IPS DF 4.7 (cell line): ENCODE measurements at regions not wholly inside any gene's neighbourhood (a gene's known extent, or its start where the extent isn't known, plus 50 kb on each side); places are given as distances from the start of the nearest gene placed in this dataset.

Source experiments
- DNase-seq: peaks from one replicate; pipeline ENCODE4 v3.0.0-alpha.2; 2013; ENCODE audit warnings: low spot score; ENCODE audit errors: extremely low read depth

DNA sequence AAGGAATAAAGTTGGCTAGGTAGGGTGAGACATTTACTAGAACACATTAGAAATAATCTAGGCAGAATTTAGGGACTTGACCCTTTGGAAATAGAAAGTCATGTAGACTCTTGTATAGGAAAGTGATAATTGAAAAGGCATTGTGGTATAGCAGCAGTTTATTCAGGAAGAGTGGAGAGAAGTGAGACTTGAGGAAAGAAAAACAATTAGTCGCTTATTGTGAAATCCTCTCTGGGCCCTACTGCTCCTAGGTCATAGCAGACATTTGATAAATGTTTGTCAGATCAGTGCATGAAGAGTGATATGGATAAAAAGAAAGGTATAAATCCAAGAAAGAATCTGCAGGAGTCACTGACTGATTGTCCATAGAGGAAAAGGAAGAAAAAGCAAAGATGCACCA, 337.6 kb downstream of the HNRNPD start:
- no peak for DNase-seq

DNA sequence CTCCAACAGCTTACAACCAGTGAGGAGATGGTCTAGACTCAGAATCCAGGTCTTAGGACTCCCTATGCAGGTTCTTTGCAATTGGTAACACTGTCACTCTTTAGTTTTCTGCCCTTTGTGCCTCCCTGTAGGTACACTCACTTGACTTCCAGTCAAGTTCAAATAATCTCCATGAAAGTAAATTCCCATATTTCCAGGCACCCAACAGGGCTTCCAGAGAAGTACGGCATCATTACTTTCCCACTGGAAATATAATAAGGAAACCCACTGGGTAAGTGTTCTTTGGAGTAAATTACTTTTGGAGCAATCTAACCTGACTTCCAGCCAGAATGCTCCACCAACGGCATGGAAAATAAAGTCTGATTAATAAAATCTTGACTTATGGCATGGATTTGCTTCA, 338.9 kb downstream of the HNRNPD start:
- DNase-seq, result no peak

DNA sequence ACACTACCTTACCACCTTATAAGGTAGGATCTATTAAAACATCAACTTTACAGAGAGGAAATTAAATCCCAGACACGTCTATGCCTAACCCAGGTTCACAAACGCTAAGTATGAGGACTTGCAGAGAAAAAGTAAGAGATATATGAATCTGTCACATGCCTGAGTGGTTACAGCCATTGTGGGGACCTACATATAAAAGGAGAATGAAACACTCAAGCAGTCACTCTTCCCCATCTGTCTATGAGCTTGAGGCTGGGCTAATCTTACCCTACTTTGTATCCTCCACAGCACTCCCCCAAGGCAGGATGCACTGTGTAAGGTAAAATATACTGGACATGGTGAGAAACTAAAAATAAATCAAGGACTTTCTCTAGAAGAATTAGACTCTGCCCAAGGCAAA, 339.9 kb downstream of the HNRNPD start:
- no peak for DNase-seq

DNA sequence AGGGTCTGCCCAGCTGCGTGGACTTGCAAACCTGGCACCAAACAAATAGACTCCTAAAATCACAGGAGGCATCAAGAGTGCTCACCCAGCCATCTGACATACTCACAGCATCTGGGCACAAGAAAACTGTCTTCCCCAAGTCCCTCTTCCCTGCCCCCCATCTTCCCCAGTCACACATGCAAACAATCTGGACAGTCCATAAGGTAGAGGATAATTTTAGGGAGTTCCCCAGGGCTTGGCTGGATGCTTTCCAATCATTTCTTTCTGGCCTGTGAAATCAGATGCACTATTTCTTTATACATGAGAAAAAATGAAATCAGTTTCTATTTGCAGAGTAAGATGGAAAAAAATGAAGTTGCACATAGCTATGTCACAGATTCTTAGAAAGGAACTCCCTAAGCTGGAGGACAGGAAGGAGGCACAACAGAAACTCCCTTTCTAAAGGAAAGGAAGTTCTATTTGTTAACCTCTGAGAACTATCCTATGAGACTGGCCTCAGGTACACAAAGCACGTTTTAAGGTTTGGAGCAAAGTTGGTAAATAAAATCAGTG, 342.3 kb downstream of the HNRNPD start:
- DNase-seq, result no peak

DNA sequence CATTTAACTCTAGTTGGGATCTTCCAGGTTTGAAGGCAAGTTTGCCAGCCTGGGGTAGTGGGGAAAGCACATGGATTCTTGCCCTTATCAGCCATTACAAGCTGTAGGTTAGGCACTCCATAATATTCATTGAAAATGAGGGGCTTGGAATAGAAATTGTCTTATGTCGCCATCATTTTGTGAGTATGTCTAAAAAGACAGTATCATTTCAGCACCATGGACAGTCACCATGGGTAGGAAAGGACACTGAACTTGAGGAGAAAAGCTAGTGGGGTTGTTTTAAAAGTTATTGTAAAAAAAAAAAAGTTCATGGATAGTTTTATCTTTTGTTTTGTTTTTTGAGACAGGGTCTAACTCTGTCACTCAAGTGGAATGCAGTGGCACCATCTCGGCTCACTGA, 356.1 kb downstream of the HNRNPD start:
- no peak for DNase-seq

DNA sequence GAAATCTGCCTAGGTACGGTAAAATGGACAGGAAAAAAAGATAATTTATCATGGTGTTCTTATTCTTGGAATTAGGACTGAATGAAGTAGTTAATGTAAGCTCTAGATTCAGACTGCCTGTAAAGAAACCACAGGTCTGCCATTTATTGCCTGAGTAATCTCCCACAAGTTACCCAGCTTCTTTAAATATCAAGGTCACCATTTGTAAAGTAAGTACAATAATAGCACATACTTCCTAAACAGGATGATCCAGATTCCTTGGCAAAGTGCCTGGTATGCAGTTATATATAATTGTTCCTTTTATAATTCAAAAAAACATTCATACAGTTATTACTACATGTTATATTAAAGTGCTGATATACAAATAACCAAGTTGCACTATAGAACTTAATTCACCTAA, 368.6 kb downstream of the HNRNPD start:
- no peak for DNase-seq

DNA sequence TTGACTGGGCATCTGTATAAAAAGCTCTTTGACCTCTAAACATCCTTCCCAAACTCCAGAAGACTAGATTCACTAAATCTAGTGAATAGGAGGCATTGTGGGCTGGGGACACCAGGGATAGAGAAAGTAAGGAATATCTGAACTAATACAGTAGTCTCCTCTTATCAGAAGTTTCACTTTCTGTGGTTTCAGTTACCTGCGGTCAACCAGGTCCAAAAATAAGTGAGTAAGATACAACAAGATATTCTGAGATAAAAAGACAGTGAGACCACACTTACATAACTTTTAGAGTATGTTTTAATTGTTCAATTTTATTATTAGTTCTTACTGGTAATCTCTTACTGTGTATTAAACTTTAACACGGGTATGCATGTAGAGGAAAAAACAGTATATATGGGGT, 376.5 kb downstream of the HNRNPD start:
- DNase-seq, result no peak

DNA sequence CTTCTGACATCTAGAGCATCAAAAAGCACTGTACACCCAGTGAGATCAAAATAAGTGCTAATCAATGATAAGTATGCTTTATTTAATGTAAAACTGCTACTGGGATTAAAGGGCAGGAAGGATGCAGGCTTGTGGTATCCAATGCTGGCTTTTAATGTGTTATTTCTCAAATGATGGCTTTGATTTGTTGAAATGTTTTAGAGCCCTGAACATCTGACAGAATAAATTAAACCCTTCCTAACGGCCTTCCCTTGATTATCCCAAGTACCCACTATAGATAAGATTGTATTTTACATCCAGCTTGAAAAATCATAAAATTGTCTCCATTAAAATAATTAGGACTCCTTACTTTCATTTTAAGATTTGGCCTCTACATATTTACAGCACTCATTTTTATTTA, 382.9 kb downstream of the HNRNPD start:
- DNase-seq, result no peak

DNA sequence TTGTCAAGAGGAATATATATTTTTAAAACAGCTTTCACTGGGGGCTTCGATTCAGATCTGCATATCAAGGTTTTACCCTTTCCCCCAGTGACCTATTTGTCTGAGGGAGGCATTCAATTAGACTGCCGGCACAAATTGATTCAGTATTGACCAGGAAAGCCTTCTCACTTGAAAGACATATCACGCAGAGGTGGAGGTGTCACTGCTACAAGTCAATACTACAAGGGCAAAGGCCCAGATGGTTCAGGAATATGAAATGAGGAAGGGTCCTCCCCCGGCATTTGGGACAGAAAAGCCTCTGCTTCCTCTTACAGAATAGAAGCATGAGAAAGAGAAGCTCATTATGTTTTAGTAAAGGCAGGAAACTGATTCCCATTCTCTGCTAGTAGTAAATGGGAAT, 383.6 kb downstream of the HNRNPD start:
- no peak for DNase-seq

DNA sequence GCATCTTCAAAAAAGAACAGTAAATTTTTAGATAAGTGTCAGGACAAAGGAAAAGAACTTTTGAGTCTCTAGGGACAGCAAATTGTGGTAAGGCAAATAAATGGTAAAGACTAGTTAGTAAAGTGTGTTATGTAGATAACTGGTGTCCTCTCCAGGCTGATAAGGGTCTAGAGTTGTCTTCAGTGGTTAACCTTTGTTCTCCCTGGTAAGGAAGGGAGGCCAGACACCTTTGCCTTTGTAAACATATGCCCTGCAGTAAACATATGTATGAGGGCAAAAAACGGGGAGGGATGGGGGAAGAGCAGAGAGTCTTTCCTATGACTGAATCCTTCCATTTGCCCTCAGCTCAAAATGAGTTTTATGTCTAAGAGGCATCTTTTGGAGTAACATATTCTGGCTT, 384.6 kb downstream of the HNRNPD start:
- no peak for DNase-seq

DNA sequence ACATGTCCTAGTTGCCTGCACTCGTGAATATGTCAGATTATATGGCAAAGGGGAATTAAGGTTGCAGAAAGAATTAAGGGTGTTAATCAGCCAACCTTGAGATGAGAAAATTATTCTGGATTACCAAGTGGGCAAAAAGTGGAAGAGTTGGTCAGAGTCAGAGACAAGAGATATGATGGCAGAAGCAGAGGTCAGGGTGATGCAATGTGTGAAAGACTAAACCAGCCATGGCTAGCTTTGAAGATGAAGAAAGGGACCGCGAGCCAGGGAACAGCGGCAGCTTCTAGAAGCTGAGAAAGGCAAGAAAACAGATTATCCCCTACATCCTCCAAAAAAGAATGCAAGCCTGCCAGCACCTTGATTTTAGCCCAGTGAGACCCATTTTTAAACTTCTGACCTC, 385.6 kb downstream of the HNRNPD start:
- DNase-seq, result no peak

DNA sequence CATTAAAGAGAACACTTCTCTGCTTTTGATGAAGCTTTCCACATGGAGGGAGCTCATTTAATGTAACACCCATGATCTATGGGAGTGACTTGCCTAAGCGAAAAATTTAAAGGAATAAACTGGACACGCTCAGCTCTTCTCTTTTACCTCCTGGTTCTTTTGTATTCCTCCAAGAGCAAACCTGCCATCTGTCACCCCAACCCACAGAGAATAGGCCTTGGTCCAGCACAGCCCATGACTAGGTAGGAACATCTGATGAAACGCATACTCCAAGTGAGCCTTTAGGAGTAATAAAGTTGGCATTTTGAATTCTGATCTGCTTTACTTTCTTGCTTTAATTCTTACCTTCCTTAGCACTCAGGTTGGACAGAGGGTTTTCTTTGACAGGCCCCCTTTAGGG, 389.0 kb downstream of the HNRNPD start:
- DNase-seq, result no peak

DNA sequence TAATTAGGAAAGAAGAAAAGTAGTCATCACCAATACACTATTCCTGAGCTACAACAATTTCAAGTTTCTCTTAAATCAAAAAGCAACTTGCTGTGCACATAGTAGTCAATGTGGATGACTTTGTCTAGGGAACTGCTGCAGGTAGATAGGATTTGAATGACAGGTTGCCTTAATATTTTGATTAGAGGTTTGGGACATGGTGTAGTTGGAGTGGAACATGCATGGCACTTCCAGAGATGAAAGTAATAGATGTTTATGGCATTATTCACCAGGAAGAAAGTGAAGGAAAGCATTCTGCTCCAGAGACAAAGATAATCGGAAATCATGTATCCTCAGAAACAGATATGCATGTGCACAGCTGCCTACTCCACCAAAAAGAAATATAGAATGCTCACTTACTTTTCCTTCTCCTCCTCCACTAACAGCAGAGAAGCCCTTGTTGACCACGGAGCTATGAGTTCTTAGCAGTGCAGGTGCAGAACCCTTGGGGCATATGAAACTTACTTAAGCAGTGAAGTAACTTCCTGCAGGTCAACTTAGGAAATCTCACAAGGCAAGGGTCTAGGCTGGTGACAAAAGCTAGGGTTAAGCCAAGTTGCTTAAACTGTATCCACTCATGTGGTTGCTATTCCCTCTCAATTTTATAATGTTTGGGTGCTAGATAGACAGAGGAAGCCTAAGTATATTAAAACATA, 390.8 kb downstream of the HNRNPD start:
- DNase-seq, result no peak

DNA sequence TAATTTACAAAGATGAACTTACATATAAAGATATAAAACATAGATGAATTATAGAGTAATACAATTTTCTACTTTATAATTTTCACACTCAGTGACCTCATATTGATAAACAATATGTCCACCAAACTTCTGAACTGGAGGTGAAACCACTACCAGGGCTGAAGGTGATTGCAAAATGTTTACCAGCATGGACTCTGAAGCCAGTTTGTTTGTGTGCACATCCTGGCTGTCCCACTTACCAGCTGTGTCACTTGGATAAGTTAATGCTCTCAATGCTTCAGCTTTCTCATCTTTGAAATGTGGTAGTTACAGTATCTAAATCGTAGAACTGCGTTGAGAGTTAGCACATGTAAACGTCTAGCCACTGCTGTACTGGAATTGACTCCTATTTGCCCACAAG, 392.6 kb downstream of the HNRNPD start:
- no peak for DNase-seq

DNA sequence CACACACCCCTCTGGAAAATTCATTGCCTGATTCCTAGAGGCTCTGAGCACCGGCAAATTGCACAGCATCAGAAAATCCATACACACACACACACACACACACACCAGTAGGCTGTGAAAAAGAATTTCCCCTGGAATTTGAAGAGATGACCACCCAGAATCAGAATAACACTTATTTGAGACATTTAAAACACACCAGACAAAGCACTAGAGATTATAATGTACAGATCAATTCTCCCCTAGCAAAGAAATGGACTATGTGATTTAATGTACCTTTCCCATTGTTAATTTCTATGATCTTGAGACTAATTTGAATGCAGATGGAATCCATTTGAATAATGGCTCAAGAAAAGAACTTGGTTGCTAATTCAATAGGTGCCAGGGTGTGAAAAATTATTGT, 399.3 kb downstream of the HNRNPD start:
- DNase-seq, result no peak

DNA sequence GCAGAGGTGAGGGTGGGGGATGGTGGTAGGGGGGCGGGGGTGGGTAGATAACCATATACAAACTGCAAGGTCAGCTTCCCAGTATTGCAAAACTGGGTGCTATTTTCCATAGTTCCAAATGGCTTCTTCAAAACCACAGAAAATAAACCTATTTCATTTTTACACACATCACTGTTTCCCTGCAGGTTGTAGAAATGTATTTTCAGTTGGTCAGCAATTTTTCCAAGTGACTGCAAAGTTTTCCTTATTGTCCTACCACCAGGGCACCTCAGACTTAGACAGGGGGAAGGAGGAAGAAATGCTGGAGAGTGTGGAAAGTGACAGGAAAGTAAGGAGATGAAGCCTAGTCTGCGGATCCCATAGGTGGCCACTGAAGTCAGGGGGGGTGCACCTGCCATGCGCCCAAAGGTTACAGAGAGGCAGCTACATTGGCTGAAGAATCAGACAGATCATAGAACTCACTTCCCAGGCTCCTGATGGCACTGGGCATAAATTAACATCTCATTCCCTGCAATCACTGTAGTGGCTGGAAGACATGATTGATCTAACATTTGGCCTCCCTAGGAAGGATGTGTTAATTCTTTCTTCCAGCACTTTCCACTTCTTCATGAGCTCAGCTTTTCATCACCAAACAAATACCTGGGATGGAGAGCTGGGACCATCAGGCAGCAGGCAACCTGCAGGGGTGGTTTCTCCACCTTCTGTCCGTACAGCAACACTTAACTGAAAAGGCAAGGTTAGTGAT, 402.0 kb downstream of the HNRNPD start:
- DNase-seq, result no peak

DNA sequence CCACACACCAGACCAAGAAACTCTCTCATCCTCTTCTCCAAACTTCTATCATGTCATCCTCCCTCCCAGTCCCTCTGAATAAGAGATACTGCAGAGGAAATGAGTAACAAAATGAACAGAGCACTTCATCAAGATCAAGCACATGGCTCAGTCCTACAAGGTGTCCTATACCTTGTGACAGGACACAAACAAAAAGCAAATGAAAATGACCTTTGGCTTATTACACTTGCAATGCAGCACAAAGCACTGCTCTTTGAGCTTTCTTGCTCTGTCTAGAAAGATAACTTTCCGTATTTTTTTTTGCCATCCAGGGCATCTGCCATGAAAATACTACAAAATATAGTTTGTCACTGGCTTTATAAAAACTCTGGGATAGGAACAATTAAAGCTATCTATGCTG, 402.7 kb downstream of the HNRNPD start:
- no peak for DNase-seq

DNA sequence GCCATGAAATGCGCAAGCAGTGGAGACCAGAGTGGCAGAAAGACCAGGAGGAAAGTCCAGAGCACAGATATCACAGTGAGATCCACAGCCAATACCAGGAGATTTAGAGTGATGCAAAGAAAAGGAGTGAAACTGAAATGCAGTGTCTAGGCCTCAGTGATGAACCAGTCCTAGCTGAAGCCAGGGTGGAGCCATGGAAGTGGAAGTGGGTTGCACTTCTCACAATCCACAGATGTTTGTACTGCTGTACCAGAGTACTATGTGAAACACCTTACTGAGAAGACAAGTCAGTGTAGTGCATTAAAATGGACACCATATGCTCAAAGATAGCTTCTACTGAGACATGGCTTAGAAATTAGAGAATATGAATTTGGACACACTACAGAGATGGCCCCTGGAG, 403.3 kb downstream of the HNRNPD start:
- no peak for DNase-seq

DNA sequence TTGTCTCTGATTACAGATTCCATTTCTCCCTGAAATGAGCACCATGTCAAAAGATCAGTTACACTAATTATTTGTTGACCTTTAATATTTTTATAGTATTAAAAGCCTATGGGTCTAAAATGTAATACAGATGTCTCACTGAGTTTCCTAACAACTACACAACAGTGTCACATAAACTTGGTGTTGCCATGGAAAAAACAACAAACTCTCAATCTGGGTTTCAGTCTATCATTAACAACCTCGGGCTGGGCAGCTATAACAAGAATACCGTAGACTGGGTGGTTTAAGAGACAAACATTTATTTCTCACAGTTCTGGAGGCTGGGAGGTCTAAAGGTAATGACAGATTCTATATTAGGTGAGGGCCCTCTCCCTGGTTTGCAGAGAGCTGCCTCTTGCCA, 407.1 kb downstream of the HNRNPD start:
- no peak for DNase-seq

DNA sequence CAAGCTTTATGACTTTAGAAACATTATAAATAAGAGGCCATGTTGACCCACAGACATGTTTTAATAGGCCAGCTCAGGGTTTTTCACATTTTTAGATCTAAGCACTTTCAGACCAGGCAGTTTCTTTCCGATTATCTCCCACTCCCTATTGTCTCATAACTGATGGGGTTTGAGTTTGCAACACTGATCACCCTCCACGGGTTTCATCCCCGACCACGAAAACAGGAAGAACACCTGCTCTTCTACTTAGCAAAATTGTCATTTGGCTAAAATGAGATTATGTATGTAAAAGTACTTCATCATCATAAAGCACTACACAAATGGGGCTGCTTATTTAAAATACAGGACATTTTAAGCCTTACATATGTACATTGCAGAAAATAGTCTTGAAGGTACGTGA, 407.9 kb downstream of the HNRNPD start:
- DNase-seq, result no peak

DNA sequence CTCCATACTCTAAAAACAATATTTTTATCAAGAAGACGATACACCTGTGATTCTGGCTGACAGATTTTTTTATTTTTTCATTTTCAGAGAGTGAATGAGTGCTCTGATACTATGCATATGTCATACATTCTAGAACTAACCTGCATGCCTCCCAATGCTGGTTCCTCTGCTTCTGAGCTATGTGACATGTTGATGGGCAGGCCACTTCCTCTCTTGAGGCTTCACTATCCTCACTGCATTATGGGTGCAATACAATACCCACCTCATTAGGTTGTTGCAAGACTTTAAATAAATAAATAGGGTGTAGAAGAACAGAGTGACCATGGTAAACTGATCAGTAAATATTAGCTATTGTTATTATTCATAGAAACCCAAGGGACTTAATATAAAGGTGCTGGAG, 408.3 kb downstream of the HNRNPD start:
- no peak for DNase-seq

DNA sequence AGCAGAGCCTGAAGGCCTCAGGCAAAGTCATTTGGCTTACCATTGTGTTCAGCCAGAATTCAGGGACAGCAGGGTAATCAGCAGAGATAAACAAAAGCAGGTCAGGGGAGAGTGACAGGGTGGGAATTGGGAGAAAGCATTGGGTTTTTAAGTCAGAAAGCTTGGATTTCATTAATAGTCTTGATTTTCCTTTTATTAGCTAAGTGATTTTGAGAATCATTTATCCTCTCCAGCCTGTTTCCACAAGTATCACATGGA, 410.1 kb downstream of the HNRNPD start:
- no peak for DNase-seq

DNA sequence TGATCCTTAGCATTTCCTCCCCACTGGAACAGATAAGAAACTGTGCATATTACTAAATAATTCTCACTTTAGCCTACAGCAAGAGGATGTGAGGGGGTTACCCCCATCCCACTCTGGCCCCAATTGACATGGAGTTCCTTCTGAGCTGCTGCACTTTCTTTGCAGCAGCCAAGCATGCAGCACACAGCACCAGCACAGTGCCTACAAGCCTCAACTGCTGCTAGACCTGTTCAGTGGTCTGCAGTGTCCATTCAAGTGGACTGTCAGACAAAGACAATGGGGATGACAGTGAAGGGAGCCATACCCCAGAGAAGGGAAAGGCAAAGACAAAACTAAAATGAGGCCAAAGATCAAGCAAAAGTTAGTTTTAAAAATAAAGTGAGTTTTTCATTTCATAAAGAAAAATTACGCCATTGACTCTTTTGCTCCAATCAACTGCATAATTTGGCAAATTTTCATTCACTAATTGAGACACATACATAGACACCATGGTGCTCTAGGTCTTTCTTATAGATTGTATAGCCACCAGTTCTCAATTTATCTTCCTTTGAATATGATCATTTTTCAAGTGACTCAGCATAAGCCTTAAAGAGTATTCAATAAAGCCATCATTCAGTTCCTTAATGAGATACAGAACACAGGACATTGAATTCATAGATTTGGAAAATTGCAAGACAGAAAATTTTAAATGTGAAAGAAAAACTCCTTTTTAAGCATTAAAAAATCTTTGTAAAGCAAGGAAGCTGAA, 410.6 kb downstream of the HNRNPD start:
- DNase-seq, result no peak
